CD4-positive, alpha-beta T cell (primary cell): ENCODE measurements at regions not wholly inside any gene's neighbourhood (a gene's known extent, or its start where the extent isn't known, plus 50 kb on each side); places are given as distances from the start of the nearest gene placed in this dataset.

Experiments
- ATAC-seq: fragments of 200-7000 bp; cut with Tn5 transposase; one replicate; pipeline ENCODE4 v1.10.0; 2022; ENCODE audit warnings: mild to moderate bottlenecking; ENCODE audit not compliant: poor library complexity
- CTCF ChIA-PET: fragments of 350-600 bp; sonication (Branson Sonifier 250); formaldehyde crosslinking; loops from one replicate; lab custom pipeline; 2021; ENCODE audit warnings: antibody characterized with exemption, inconsistent platforms; lab: Charles Lee
- POLR2A ChIA-PET: fragments of 350-600 bp; sonication (Branson Sonifier 250); formaldehyde crosslinking; loops from one replicate; lab custom pipeline; 2021; ENCODE audit warnings: antibody characterized with exemption, inconsistent platforms; lab: Charles Lee
- DNase-seq, 14 experiments: peaks; one replicate each; pipeline ENCODE4 v3.0.0-alpha.2; 2013 to 2020; ENCODE audit warnings: mixed read lengths in 2 of 14
- H3K27ac ChIP-seq, 2 donors: one replicate each; pipeline versions ENCODE4 v1.5.1 to v1.7.0; 2013; ENCODE audit warnings: low read length in 2 of 2, low read depth in 1 of 2, mild to moderate bottlenecking in 1 of 2
- H3K27me3 ChIP-seq, 2 experiments: 1 replicate in 1 of 2; 2 replicates in 1 of 2; pipeline versions ENCODE4 v1.6.1 to v1.7.0; 2013; ENCODE audit warnings: low read length in 2 of 2, control low read depth in 1 of 2, mild to moderate bottlenecking in 1 of 2, moderate library complexity in 1 of 2; ENCODE audit not compliant: insufficient read depth in 2 of 2, control insufficient read depth in 1 of 2
- H3K36me3 ChIP-seq: one replicate; pipeline ENCODE4 v1.6.1; 2013; ENCODE audit warnings: low read length, control low read depth; ENCODE audit not compliant: insufficient read depth
- H3K4me1 ChIP-seq: one replicate; pipeline ENCODE4 v1.6.1; 2013; ENCODE audit warnings: low read length, control low read depth; ENCODE audit not compliant: insufficient read depth
- H3K4me3 ChIP-seq: one replicate; pipeline ENCODE4 v1.5.1; 2013; ENCODE audit warnings: mild to moderate bottlenecking, low read length, moderate library complexity
- H3K9me3 ChIP-seq, 2 experiments: 1 replicate in 1 of 2; 2 replicates in 1 of 2; pipeline versions ENCODE4 v1.6.1 to v1.7.0; 2013; ENCODE audit warnings: low read length in 2 of 2, mild to moderate bottlenecking in 2 of 2, control low read depth in 1 of 2, moderate library complexity in 1 of 2; ENCODE audit not compliant: control insufficient read depth in 1 of 2, insufficient read depth in 1 of 2
- H3K27ac Mint-ChIP-seq: one replicate; pipeline ENCODE4 v1.8.0; 2020; ENCODE audit warnings: mixed read lengths
- H3K27me3 Mint-ChIP-seq: one replicate; pipeline ENCODE4 v1.8.0; 2021; ENCODE audit warnings: mixed read lengths
- H3K36me3 Mint-ChIP-seq: one replicate; pipeline ENCODE4 v1.8.0; 2021; ENCODE audit warnings: low read depth, mixed read lengths
- H3K4me1 Mint-ChIP-seq: one replicate; pipeline ENCODE4 v1.8.0; 2021; ENCODE audit warnings: low read depth, mixed read lengths
- H3K4me3 Mint-ChIP-seq: one replicate; pipeline ENCODE4 v1.8.0; 2020; ENCODE audit warnings: mild to moderate bottlenecking, mixed read lengths
- H3K9me3 Mint-ChIP-seq: one replicate; pipeline ENCODE4 v1.8.0; 2020; ENCODE audit warnings: mixed read lengths
- intact Hi-C, 2 experiments: fragments of 100-400 bp; cut with DNase I in 1 of 2; cut with micrococcal nuclease in 1 of 2; formaldehyde crosslinking; loops; one replicate each; pipeline versions ENCODE4 v1.15.1 to v1.9.0; 2023 to 2025; cut with DNase I, micrococcal nuclease
- TF ChIP-seq, protein P1 (sequence below): fragments of 200-600 bp; IDR thresholded peaks from one replicate; pipeline ENCODE4 v1.8.0; 2022; ENCODE audit warnings: antibody characterized with exemption, mild to moderate bottlenecking

DNA sequence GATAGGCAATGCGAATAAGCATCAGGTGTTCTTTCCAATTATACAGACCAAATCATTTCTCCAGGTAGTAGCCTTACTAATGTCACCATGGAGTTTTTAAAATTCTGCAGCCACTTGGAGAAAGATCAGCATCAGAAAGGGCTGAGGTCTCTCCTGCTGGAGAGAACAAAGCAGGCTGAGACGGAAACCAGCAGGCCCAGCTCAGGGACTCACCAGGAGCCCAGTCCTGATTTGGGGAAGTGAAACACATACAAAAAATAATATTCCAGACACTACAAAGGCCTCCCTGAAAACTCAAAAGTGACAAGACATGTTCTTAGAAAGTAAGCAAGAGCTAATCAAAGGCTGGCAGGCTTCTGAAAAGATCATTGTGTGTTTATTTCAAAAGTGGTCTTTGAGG lies 207.1 kb upstream of the GHITM start:
- POLR2A ChIA-PET, result no interaction called here
- DNase-seq (no peak), ATAC-seq (no peak)
- Mint-ChIP-seq H3K27me3 (peaks cover 6% of the 10 kb centered on the region), H3K36me3 (no peaks in the 10 kb centered on the region), H3K27ac (no peak overlapping the region), H3K4me3 (no peak overlapping the region), H3K9me3 (no peaks in the 10 kb centered on the region), H3K4me1 (no peaks in the 10 kb centered on the region)
- Histone ChIP-seq H3K27me3 (no peaks in the 10 kb centered on the region), H3K4me1 (no peaks in the 10 kb centered on the region), H3K36me3 (no peaks in the 10 kb centered on the region), H3K27ac (no peak overlapping the region), H3K9me3 (no peaks in the 10 kb centered on the region), H3K4me3 (no peak overlapping the region)
- CTCF ChIA-PET, result no interaction called here
- TF ChIP-seq, protein P1, sequence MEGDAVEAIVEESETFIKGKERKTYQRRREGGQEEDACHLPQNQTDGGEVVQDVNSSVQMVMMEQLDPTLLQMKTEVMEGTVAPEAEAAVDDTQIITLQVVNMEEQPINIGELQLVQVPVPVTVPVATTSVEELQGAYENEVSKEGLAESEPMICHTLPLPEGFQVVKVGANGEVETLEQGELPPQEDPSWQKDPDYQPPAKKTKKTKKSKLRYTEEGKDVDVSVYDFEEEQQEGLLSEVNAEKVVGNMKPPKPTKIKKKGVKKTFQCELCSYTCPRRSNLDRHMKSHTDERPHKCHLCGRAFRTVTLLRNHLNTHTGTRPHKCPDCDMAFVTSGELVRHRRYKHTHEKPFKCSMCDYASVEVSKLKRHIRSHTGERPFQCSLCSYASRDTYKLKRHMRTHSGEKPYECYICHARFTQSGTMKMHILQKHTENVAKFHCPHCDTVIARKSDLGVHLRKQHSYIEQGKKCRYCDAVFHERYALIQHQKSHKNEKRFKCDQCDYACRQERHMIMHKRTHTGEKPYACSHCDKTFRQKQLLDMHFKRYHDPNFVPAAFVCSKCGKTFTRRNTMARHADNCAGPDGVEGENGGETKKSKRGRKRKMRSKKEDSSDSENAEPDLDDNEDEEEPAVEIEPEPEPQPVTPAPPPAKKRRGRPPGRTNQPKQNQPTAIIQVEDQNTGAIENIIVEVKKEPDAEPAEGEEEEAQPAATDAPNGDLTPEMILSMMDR, result no peak
- intact Hi-C loops, result no loop called here

DNA sequence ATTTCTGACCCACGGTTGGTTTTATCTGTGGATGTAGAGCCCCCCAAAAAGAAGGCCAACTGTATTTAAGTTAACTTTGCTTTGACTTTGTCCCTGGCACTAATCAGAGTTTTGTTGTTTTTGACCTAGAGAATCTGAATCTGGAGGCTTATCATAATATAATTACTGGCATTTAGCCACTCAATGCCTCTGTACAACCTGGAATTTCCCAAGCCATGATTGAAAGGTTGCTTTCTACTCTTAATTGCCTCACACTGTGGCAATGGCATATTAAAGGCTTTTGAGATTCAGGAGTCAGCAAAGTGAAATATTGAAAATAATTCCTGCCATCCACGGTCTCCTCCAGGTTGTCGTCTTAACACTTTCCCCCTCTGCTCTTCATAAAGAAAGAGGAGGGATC lies 205.2 kb upstream of the GHITM start:
- intact Hi-C loops, result no loop called here
- CTCF ChIA-PET, result no interaction called here
- Histone ChIP-seq H3K9me3 (no peaks in the 10 kb centered on the region), H3K27ac (no peak overlapping the region), H3K4me1 (no peaks in the 10 kb centered on the region), H3K27me3 (no peaks in the 10 kb centered on the region), H3K4me3 (no peak overlapping the region), H3K36me3 (no peaks in the 10 kb centered on the region)
- H3K27me3 Mint-ChIP-seq, result no peaks in the 10 kb centered on the region
- DNase-seq (no peak), ATAC-seq (no peak)
- no peaks in the 10 kb centered on the region for H3K9me3 Mint-ChIP-seq
- H3K27ac Mint-ChIP-seq, result no peak overlapping the region
- POLR2A ChIA-PET, result no interaction called here
- no peaks in the 10 kb centered on the region for H3K36me3 Mint-ChIP-seq
- no peak overlapping the region for H3K4me3 Mint-ChIP-seq
- H3K4me1 Mint-ChIP-seq, result no peaks in the 10 kb centered on the region
- TF ChIP-seq, protein P1, result no peak

- H3K9me3 Mint-ChIP-seq, result no peaks in the 10 kb centered on the region
- Histone ChIP-seq H3K36me3 (no peaks in the 10 kb centered on the region), H3K9me3 (no peaks in the 10 kb centered on the region), H3K27ac (no peak overlapping the region), H3K4me1 (no peaks in the 10 kb centered on the region), H3K4me3 (no peak overlapping the region), H3K27me3 (no peaks in the 10 kb centered on the region)
- no peak overlapping the region for H3K27ac Mint-ChIP-seq
- DNase-seq, result no peak
- no peak for ATAC-seq
- H3K36me3 Mint-ChIP-seq, result no peaks in the 10 kb centered on the region
- no peaks in the 10 kb centered on the region for H3K4me1 Mint-ChIP-seq
- H3K27me3 Mint-ChIP-seq, result no peaks in the 10 kb centered on the region
- ChIA-PET CTCF (no interaction called here), POLR2A (no interaction called here)
- intact Hi-C loops, result no loop called here
- no peak overlapping the region for H3K4me3 Mint-ChIP-seq
- TF ChIP-seq, protein P1, result no peak
Observed at GRCh38 chr10:83934641-83935338, 204.5 kb upstream of the GHITM start.
